ENCODE measurements at regions not wholly inside any gene's neighbourhood (a gene's known extent, or its start where the extent isn't known, plus 50 kb on each side); places are given as distances from the start of the nearest gene placed in this dataset.

- no peak overlapping the region for H3K4me3 ChIP-seq
- WGBS, 2 donors = 84 to 86% methylated on average over 2 of the region's 2 CpGs
- no peak for DNase-seq
- H3K9me3 ChIP-seq = no peaks in the 10 kb centered on the region
- no peaks in the 10 kb centered on the region for H3K4me1 ChIP-seq
- TF ChIP-seq POLR2A (IDR thresholded peaks at IDR 0.05) = no peak
- TF ChIP-seq, protein P1, sequence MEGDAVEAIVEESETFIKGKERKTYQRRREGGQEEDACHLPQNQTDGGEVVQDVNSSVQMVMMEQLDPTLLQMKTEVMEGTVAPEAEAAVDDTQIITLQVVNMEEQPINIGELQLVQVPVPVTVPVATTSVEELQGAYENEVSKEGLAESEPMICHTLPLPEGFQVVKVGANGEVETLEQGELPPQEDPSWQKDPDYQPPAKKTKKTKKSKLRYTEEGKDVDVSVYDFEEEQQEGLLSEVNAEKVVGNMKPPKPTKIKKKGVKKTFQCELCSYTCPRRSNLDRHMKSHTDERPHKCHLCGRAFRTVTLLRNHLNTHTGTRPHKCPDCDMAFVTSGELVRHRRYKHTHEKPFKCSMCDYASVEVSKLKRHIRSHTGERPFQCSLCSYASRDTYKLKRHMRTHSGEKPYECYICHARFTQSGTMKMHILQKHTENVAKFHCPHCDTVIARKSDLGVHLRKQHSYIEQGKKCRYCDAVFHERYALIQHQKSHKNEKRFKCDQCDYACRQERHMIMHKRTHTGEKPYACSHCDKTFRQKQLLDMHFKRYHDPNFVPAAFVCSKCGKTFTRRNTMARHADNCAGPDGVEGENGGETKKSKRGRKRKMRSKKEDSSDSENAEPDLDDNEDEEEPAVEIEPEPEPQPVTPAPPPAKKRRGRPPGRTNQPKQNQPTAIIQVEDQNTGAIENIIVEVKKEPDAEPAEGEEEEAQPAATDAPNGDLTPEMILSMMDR (IDR thresholded peaks at IDR 0.05) = no peak
- intact Hi-C loops (cut with DNase I; ENCODE audit: low total_unique reads) = no loop called here
- no peaks in the 10 kb centered on the region for H3K36me3 ChIP-seq (ENCODE audit: low read depth, missing control alignments)
- no peaks in the 10 kb centered on the region for H3K27me3 ChIP-seq
- H3K27ac ChIP-seq = no peak overlapping the region
These were observed 98.1 kb upstream of the OTUD4 start for GRCh38 chr4:145278341-145279121.

GRCh38 chr4:145277011-145277410 lies 96.6 kb upstream of the OTUD4 start:
- 71 to 75% methylated on average over 1 of the region's 1 CpG for WGBS, 2 donors
- Histone ChIP-seq H3K27me3 (no peaks in the 10 kb centered on the region), H3K9me3 (no peaks in the 10 kb centered on the region), H3K4me3 (no peak overlapping the region), H3K27ac (no peak overlapping the region), H3K36me3 (ENCODE audit: low read depth, missing control alignments) (no peaks in the 10 kb centered on the region), H3K4me1 (no peaks in the 10 kb centered on the region)
- intact Hi-C loops (cut with DNase I; ENCODE audit: low total_unique reads) = no loop called here
- DNase-seq = no peak
- TF ChIP-seq POLR2A (IDR thresholded peaks at IDR 0.05) = no peak
- TF ChIP-seq, protein P1 (IDR thresholded peaks at IDR 0.05) = no peak

GRCh38 chr4:145276050-145276449 lies 95.7 kb upstream of the OTUD4 start:
- DNase-seq = no peak
- H3K27me3 ChIP-seq = no peaks in the 10 kb centered on the region

GRCh38 chr4:145271194-145271593 lies 90.8 kb upstream of the OTUD4 start:
- DNase-seq = no peak
- H3K27me3 ChIP-seq = no peaks in the 10 kb centered on the region
- H3K27ac ChIP-seq = no peak overlapping the region
- WGBS, 2 donors = 62 to 81% methylated on average over 2 of the region's 2 CpGs
- no peaks in the 10 kb centered on the region for H3K36me3 ChIP-seq (ENCODE audit: low read depth, missing control alignments)
- H3K4me3 ChIP-seq = no peak overlapping the region
- intact Hi-C loops (cut with DNase I; ENCODE audit: low total_unique reads) = no loop called here
- TF ChIP-seq, protein P1 (IDR thresholded peaks at IDR 0.05) = no peak
- no peak for TF ChIP-seq POLR2A (IDR thresholded peaks at IDR 0.05)
- H3K4me1 ChIP-seq = no peaks in the 10 kb centered on the region
- H3K9me3 ChIP-seq = no peaks in the 10 kb centered on the region

More at GRCh38 chr4:145276050-145276449, 95.7 kb upstream of the OTUD4 start:
- H3K36me3 ChIP-seq (ENCODE audit: low read depth, missing control alignments) = no peaks in the 10 kb centered on the region
- H3K4me1 ChIP-seq = no peaks in the 10 kb centered on the region
- no peak overlapping the region for H3K4me3 ChIP-seq
- TF ChIP-seq, protein P1 (IDR thresholded peaks at IDR 0.05) = no peak
- no peak for TF ChIP-seq POLR2A (IDR thresholded peaks at IDR 0.05)
- 78 to 81% methylated on average over 4 of the region's 4 CpGs for WGBS, 2 donors
- intact Hi-C loops (cut with DNase I; ENCODE audit: low total_unique reads) = no loop called here
- H3K27ac ChIP-seq = no peak overlapping the region
- no peaks in the 10 kb centered on the region for H3K9me3 ChIP-seq

- no peak for DNase-seq
- no peak for TF ChIP-seq POLR2A (IDR thresholded peaks at IDR 0.05)
- TF ChIP-seq, protein P1 (IDR thresholded peaks at IDR 0.05) = no peak
- no peaks in the 10 kb centered on the region for H3K27me3 ChIP-seq
- H3K27ac ChIP-seq = no peak overlapping the region
- no peaks in the 10 kb centered on the region for H3K4me1 ChIP-seq
- WGBS, 2 donors = 40 to 42% methylated on average over 2 of the region's 2 CpGs
- no peaks in the 10 kb centered on the region for H3K36me3 ChIP-seq (ENCODE audit: low read depth, missing control alignments)
- H3K9me3 ChIP-seq = no peaks in the 10 kb centered on the region
- intact Hi-C loops (cut with DNase I; ENCODE audit: low total_unique reads) = no loop called here
- no peak overlapping the region for H3K4me3 ChIP-seq
These were observed 86.5 kb upstream of the OTUD4 start for GRCh38 chr4:145266881-145267280.
